ENCODE measurements at regions not wholly inside any gene's neighbourhood (a gene's known extent, or its start where the extent isn't known, plus 50 kb on each side); places are given as distances from the start of the nearest gene placed in this dataset.

DNA sequence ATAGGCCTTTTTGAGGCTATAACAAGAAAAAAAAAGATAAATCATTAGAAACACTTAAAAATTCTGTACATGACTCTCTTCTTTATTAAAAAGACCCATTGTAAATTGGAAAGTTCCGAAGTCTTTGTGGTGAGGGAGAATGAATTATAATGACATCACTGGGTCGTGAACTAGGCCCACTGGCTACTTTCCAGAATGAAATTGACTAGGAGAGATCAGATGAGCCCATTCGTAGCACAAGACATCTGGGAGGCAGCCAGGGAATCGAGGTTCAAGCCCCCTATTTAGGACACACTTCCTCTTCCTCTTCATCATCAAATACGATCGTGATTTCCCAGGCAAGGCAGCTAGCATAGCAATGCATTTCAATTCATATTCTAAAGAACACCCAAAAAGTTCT is 889.8 kb upstream of the NR2F2 start:
- TF ChIP-seq CTCF (IDR thresholded peaks at IDR 0.05; ENCODE audit: control extremely low read depth in 1 of 3, insufficient read depth in 1 of 3, low read depth in 1 of 3, low read length in 3 of 3) (no peak), EGR1 (IDR thresholded peaks at IDR 0.05; ENCODE audit: borderline replicate concordance, low read depth, low read length) (no peak), SUZ12 (IDR thresholded peaks at IDR 0.05; ENCODE audit: low read length) (no peak), POLR2AphosphoS5 (IDR thresholded peaks at IDR 0.05; ENCODE audit: low read depth, low read length) (no peak), CEBPB (IDR thresholded peaks at IDR 0.05; ENCODE audit: low read depth, low read length) (no peak), TAF1 (IDR thresholded peaks at IDR 0.05; ENCODE audit: low read depth, low read length) (no peak), MAX (IDR thresholded peaks at IDR 0.05) (no peak), YY1 (IDR thresholded peaks at IDR 0.05; ENCODE audit: low read depth, low read length) (no peak), HDAC2 (IDR thresholded peaks at IDR 0.05; ENCODE audit: borderline replicate concordance in 1 of 2, low read depth in 2 of 2, low read length in 2 of 2) (no peak), EP300 (IDR thresholded peaks at IDR 0.05; ENCODE audit: borderline replicate concordance in 1 of 2, low read depth in 2 of 2, low read length in 2 of 2) (no peak), TEAD4 (IDR thresholded peaks at IDR 0.05; ENCODE audit: low read depth, low read length) (no peak), CREB1 (IDR thresholded peaks at IDR 0.05) (no peak)

Data from H1 (cell line).